Kasumi-1 (cell line): ENCODE measurements at regions not wholly inside any gene's neighbourhood (a gene's known extent, or its start where the extent isn't known, plus 50 kb on each side); places are given as distances from the start of the nearest gene placed in this dataset.

Source experiments
- DNase-seq, 2 experiments: peaks; one replicate each; lab custom pipeline; 2025; lab: John Stamatoyannopoulos, UW

DNA sequence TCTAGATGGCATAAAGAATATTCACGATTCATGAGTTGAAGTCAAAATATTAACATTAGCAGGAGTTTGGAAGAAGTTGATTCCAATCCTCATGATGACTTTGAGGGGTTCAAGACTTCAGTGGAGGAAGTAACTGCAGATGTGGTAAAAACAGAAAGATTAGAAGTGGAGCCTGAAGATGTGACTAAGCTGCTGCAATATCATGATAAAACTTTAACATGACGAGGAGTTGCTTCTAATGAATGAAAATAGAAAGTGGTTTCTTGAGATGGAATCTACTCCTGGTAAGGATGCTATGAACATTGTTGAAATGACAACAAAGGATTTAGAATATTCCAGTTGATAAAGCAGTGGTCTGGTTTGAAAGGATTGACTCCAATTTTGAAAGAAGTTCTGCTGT lies 70.1 kb upstream of the TMLHE start:
- DNase-seq = no peak

DNA sequence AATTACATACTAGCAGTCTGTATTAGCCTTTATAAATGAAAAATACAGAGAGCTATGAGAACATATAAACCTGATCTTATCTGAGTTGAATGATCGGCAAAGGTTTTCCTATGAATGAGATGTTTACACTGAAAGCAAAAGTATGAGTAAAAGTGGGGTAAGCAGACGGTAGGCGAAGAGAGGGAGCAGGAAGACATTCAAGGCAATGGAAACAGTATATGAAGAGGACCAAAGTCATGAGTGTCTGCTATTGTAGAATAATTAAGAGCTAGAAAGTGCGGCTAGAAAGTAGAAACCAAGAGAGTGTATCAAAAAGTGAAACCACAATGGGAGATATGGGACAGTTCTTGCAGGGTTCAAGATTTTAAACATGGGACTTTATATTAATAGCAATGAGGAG lies 67.0 kb upstream of the TMLHE start:
- DNase-seq = no peak

DNA sequence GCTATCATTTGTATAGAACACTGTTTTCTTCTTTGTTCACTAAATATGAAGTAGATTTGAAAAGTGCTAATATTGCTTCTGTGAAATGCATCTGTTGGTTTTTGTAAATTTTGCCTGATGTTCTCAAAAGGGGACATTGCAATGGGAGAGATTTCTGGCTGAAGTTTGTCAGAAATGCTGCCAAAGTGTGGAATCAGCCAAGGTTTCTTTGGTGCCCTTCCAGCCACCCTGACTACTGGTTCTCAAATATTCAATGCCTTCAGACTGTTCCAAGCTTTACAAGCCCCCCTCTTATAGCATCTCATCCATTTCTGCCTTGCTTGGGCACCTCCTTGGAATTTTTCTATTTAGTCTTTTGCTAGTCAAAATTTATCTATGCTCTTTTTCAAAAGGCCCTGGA lies 60.6 kb upstream of the TMLHE start:
- no peak for DNase-seq

DNA sequence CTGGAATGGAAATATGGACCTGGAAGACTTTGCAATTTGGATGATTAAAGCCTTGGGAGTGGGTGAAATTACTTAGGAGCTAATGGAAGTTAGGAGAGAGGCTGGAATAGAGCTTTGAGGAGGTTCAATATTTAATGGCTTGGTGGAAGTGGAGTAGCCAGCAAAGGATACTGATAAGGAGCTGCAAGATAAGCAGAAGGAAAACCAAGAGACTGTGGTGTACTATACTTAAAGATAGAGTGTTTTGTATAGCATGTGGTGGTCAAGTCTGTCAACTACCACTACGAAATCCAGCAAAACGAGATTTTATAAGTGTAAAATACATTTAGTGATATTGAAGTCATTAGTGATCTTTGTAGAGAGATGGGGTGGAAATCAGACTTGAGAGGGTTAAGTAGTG lies 54.0 kb upstream of the TMLHE start:
- no peak for DNase-seq
